HEK293 (cell line): ENCODE measurements at regions not wholly inside any gene's neighbourhood (a gene's known extent, or its start where the extent isn't known, plus 50 kb on each side); places are given as distances from the start of the nearest gene placed in this dataset.

ENCODE experiments used
- CTCF ChIA-PET: fragments of 350-600 bp; formaldehyde crosslinking; extraction: SDS; loops from one replicate; lab custom pipeline; 2021; ENCODE audit warnings: antibody characterized with exemption; lab: Yijun Ruan, JAX
- POLR2A ChIA-PET: fragments of 300-600 bp; formaldehyde crosslinking; extraction: SDS; loops from one replicate; lab custom pipeline; 2020; ENCODE audit warnings: antibody characterized with exemption, inconsistent platforms; lab: Yijun Ruan, JAX
- H3K27ac ChIP-seq: fragments of 200-500 bp; sonication (Bioruptor generic); 2 replicates; pipeline ENCODE4 v1.5.1; 2014; ENCODE audit warnings: low read depth, low read length, control low read depth, inconsistent platforms; ENCODE audit errors: extremely low read depth
- H3K36me3 ChIP-seq, 2 experiments: fragments of 200-500 bp in 1 of 2; sonication (Bioruptor generic) in 1 of 2; 1 replicate in 1 of 2; 2 replicates in 1 of 2; pipeline ENCODE4 v1.5.1; 2014 to 2017; ENCODE audit warnings: inconsistent platforms in 2 of 2, low read length in 2 of 2; ENCODE audit not compliant: control insufficient read depth in 2 of 2, insufficient read depth in 1 of 2
- H3K4me1 ChIP-seq: fragments of 200-500 bp; sonication (Bioruptor generic); 2 replicates; pipeline ENCODE4 v1.5.1; 2014; ENCODE audit warnings: mild to moderate bottlenecking, low read length, inconsistent platforms; ENCODE audit not compliant: control insufficient read depth, insufficient read depth
- H3K4me3 ChIP-seq: 2 replicates; pipeline ENCODE4 v1.5.1; 2011; ENCODE audit warnings: low read depth, mild to moderate bottlenecking, control low read depth, low read length, moderate library complexity
- H3K9me3 ChIP-seq: fragments of 200-500 bp; sonication (Bioruptor generic); 2 replicates; pipeline ENCODE4 v1.5.1; 2014; ENCODE audit warnings: low read depth, low read length, inconsistent platforms; ENCODE audit not compliant: control insufficient read depth, insufficient read depth
- YY2 ChIP-seq: fragments of 450-650 bp; formaldehyde crosslinking; IDR thresholded peaks from 2 replicates; pipeline ENCODE4 v1.5.1; 2016; ENCODE audit warnings: missing biosample characterization, missing genetic modification characterization
- ZBTB1 ChIP-seq: fragments of 450-650 bp; formaldehyde crosslinking; IDR thresholded peaks from 2 replicates; pipeline ENCODE4 v1.5.1; 2016; ENCODE audit warnings: missing biosample characterization, missing genetic modification characterization
- ZIC2 ChIP-seq: fragments of 450-650 bp; formaldehyde crosslinking; IDR thresholded peaks from 2 replicates; pipeline ENCODE4 v1.5.1; 2016; ENCODE audit warnings: missing biosample characterization, missing genetic modification characterization
- ZNF2 ChIP-seq: fragments of 450-650 bp; formaldehyde crosslinking; IDR thresholded peaks from 2 replicates; pipeline ENCODE4 v1.5.1; 2016; ENCODE audit warnings: missing biosample characterization, missing genetic modification characterization
- ZNF24 ChIP-seq: fragments of 450-650 bp; formaldehyde crosslinking; IDR thresholded peaks from 2 replicates; pipeline ENCODE4 v1.5.1; 2016; ENCODE audit warnings: missing biosample characterization, missing genetic modification characterization
- ZNF274 ChIP-seq, 2 experiments: fragments of 200-500 bp in 1 of 2; fragments of 450-650 bp in 1 of 2; sonication (Bioruptor generic) in 1 of 2; formaldehyde crosslinking in 1 of 2; IDR thresholded peaks; 2 replicates each; pipeline versions ENCODE4 v1.5.1 to v1.6.1; 2014 to 2016; ENCODE audit warnings: borderline replicate concordance in 1 of 2, inconsistent platforms in 1 of 2, low read length in 1 of 2, missing biosample characterization in 1 of 2, missing genetic modification characterization in 1 of 2
- ZNF292 ChIP-seq: fragments of 450-650 bp; formaldehyde crosslinking; IDR thresholded peaks from 2 replicates; pipeline ENCODE4 v1.5.1; 2016; ENCODE audit warnings: low read depth, missing biosample characterization, missing genetic modification characterization, borderline replicate concordance
- ZNF354C ChIP-seq: fragments of 450-650 bp; formaldehyde crosslinking; IDR thresholded peaks from 2 replicates; pipeline ENCODE4 v1.5.1; 2016; ENCODE audit warnings: missing biosample characterization, missing genetic modification characterization, low read depth, borderline replicate concordance
- ZNF366 ChIP-seq: fragments of 450-650 bp; formaldehyde crosslinking; conservative IDR thresholded peaks from 2 replicates; pipeline ENCODE4 v1.5.1; 2016; ENCODE audit warnings: missing biosample characterization, missing genetic modification characterization
- ZNF37A ChIP-seq: fragments of 450-650 bp; IDR thresholded peaks from 2 replicates; pipeline ENCODE4 v1.5.1; 2018; ENCODE audit warnings: missing biosample characterization, missing genetic modification characterization
- ZNF664 ChIP-seq: fragments of 450-650 bp; formaldehyde crosslinking; IDR thresholded peaks from 2 replicates; pipeline ENCODE4 v1.5.1; 2016; ENCODE audit warnings: missing biosample characterization, missing genetic modification characterization
- ZNF670 ChIP-seq: fragments of 450-650 bp; formaldehyde crosslinking; IDR thresholded peaks from 2 replicates; pipeline ENCODE4 v1.5.1; 2016; ENCODE audit warnings: missing biosample characterization, missing genetic modification characterization, low read depth
- ZNF701 ChIP-seq: fragments of 450-650 bp; formaldehyde crosslinking; IDR thresholded peaks from 2 replicates; pipeline ENCODE4 v1.5.1; 2016; ENCODE audit warnings: missing biosample characterization, missing genetic modification characterization
- ZNF707 ChIP-seq: fragments of 450-650 bp; formaldehyde crosslinking; IDR thresholded peaks from 2 replicates; pipeline ENCODE4 v1.5.1; 2016; ENCODE audit warnings: missing biosample characterization, missing genetic modification characterization
- ZSCAN30 ChIP-seq: fragments of 450-650 bp; IDR thresholded peaks from 2 replicates; pipeline ENCODE4 v1.5.1; 2018; ENCODE audit warnings: missing biosample characterization, mild to moderate bottlenecking, missing genetic modification characterization, moderate library complexity
- ZXDB ChIP-seq: fragments of 450-650 bp; formaldehyde crosslinking; IDR thresholded peaks from 2 replicates; pipeline ENCODE4 v1.5.1; 2016; ENCODE audit warnings: missing biosample characterization, missing genetic modification characterization
- TF ChIP-seq, protein P1 (sequence below): fragments of 450-650 bp; formaldehyde crosslinking; IDR thresholded peaks from 2 replicates; pipeline ENCODE4 v1.5.1; 2016; ENCODE audit warnings: missing biosample characterization, missing genetic modification characterization
- TF ChIP-seq, protein P2 (sequence below): fragments of 450-650 bp; formaldehyde crosslinking; IDR thresholded peaks from 2 replicates; pipeline ENCODE4 v1.5.1; 2016; ENCODE audit warnings: missing biosample characterization, missing genetic modification characterization

- Histone ChIP-seq H3K27ac (no peak overlapping the region), H3K9me3 (no peaks in the 10 kb centered on the region), H3K4me3 (no peak overlapping the region), H3K4me1 (no peaks in the 10 kb centered on the region), H3K36me3 (no peaks in the 10 kb centered on the region)
- TF ChIP-seq ZBTB1 (tag by site-specific recombination) = no peak
- TF ChIP-seq ZNF274 (IDR thresholded peaks at IDR 0.05; ENCODE audit: low read length) = no peak
- no peak for TF ChIP-seq ZNF274 (tag by site-specific recombination; IDR thresholded peaks at IDR 0.05; ENCODE audit: borderline replicate concordance)
- TF ChIP-seq ZNF366 (tag by site-specific recombination) = no peak
- TF ChIP-seq ZNF292 (tag by site-specific recombination) = no peak
- TF ChIP-seq ZNF354C = no peak
- TF ChIP-seq, protein P1, sequence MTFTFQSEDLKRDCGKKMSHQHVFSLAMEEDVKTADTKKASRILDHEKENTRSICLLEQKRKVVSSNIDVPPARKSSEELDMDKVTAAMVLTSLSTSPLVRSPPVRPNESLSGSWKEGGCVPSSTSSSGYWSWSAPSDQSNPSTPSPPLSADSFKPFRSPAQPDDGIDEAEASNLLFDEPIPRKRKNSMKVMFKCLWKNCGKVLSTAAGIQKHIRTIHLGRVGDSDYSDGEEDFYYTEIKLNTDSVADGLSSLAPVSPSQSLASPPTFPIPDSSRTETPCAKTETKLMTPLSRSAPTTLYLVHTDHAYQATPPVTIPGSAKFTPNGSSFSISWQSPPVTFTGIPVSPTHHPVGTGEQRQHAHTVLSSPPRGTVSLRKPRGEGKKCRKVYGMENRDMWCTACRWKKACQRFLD (tag by site-specific recombination) = no peak
- TF ChIP-seq, all 188 proteins: peak for 0
- ChIA-PET CTCF (no interaction called here), POLR2A (interaction anchor here (0.6 kb wide), 1 partner anchor 40 kb away, joined by 11 read pairs; no protein-coding TSS in a partner anchor)
Measured at GRCh38 chr6:170222498-170223471, 68.1 kb downstream of the DLL1 start.

DNA sequence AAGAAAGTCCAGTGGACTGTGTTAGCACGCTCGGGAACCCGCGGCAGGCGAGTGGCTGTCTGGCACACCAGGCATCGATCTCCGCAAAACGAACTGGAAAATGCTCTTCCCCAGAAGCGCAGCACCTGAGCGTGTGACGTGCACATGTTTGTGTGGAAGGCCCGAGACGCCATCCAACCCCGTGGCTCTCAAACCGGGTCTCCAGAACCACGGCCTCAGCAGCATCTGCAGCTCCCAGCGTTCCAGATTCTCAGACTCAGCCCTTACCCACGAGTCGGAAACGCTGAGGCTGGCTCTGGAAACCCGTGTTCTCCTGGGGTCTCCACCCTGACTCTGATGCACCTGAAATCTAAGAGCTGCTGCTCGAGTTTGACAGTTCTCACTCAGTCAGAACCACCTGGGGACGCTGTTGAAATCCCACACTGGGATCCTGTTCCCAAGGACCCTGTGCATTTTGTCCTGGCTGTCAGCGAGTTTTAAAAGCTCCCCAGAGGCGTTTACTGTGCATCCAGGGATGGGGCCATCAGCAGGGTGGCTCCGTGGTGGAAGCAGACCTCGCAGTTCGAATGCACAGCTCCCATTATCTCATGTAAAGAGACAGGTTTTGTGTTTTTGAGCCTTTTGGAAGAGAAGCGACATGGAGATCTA is 69.0 kb downstream of the DLL1 start:
- Histone ChIP-seq H3K4me3 (no peak overlapping the region), H3K27ac (no peak overlapping the region), H3K36me3 (no peaks in the 10 kb centered on the region), H3K4me1 (no peaks in the 10 kb centered on the region)
- CTCF ChIA-PET = interaction anchor here (0.7 kb wide), 1 partner anchor 181 kb away, joined by 3 read pairs; no protein-coding TSS in a partner anchor
- TF ChIP-seq ZNF37A (tag by site-specific recombination) (no peak), ZNF707 (tag by site-specific recombination) (no peak), ZNF670 (tag by site-specific recombination) (no peak), ZNF24 (tag by site-specific recombination) (no peak), ZSCAN30 (0 out of 2 replicates have a peak, but pooled peaks have one; percentile 40), ZNF664 (tag by site-specific recombination) (no peak), YY2 (no peak), ZXDB (tag by site-specific recombination) (no peak), ZNF701 (tag by site-specific recombination) (no peak), ZNF2 (tag by site-specific recombination) (no peak), ZIC2 (tag by site-specific recombination) (peak; percentile 73)
- TF ChIP-seq, protein P2, sequence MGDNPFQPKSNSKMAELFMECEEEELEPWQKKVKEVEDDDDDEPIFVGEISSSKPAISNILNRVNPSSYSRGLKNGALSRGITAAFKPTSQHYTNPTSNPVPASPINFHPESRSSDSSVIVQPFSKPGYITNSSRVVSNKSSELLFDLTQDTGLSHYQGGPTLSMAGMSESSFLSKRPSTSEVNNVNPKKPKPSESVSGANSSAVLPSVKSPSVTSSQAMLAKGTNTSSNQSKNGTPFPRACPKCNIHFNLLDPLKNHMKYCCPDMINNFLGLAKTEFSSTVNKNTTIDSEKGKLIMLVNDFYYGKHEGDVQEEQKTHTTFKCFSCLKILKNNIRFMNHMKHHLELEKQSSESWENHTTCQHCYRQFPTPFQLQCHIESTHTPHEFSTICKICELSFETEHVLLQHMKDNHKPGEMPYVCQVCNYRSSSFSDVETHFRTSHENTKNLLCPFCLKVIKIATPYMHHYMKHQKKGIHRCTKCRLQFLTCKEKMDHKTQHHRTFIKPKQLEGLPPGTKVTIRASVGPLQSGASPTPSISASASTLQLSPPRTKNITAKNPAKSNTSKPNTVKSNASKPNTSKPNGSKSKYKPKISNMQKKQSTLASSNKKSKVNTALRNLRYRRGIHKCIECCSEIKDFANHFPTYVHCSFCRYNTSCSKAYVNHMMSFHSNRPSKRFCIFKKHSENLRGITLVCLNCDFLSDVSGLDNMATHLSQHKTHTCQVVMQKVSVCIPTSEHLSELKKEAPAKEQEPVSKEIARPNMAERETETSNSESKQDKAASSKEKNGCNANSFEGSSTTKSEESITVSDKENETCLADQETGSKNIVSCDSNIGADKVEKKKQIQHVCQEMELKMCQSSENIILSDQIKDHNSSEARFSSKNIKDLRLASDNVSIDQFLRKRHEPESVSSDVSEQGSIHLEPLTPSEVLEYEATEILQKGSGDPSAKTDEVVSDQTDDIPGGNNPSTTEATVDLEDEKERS (tag by site-specific recombination) = no peak
- TF ChIP-seq, all 188 proteins: peak for 2
- POLR2A ChIA-PET = interaction anchor here (0.6 kb wide), 1 partner anchor 41 kb away, joined by 11 read pairs; no protein-coding TSS in a partner anchor
- H3K9me3 ChIP-seq = no peaks in the 10 kb centered on the region
